ENCODE measurements at regions not wholly inside any gene's neighbourhood (a gene's known extent, or its start where the extent isn't known, plus 50 kb on each side); places are given as distances from the start of the nearest gene placed in this dataset.

GRCh38 chr9:16133556-16134227 is 580.8 kb downstream of the CCDC171 start:
- peak; percentile 32 for DNase-seq

- DNase-seq: no peak
These were observed 581.5 kb downstream of the CCDC171 start for GRCh38 chr9:16134351-16134750.

- DNase-seq: no peak
These were observed 583.1 kb downstream of the CCDC171 start for GRCh38 chr9:16135968-16136367.

GRCh38 chr9:16136451-16136850 is 583.6 kb downstream of the CCDC171 start:
- no peak for DNase-seq

GRCh38 chr9:16136961-16137360 is 584.1 kb downstream of the CCDC171 start:
- DNase-seq: no peak

GRCh38 chr9:16138561-16139491 is 586.0 kb downstream of the CCDC171 start:
- no peak for DNase-seq

- no peak for DNase-seq
These were observed 586.9 kb downstream of the CCDC171 start for GRCh38 chr9:16139774-16140173.

- no peak for DNase-seq
These were observed 590.5 kb downstream of the CCDC171 start for GRCh38 chr9:16143310-16143709.

GRCh38 chr9:16143947-16144890 is 591.4 kb downstream of the CCDC171 start:
- no peak for DNase-seq

GRCh38 chr9:16145196-16145950 is 592.5 kb downstream of the CCDC171 start:
- DNase-seq: no peak

GRCh38 chr9:16147726-16148125 is 594.9 kb downstream of the CCDC171 start:
- no peak for DNase-seq

GRCh38 chr9:16150501-16150900 is 597.7 kb downstream of the CCDC171 start:
- DNase-seq: no peak

GRCh38 chr9:16150938-16151650 is 598.3 kb downstream of the CCDC171 start:
- no peak for DNase-seq

- no peak for DNase-seq
These were observed 599.6 kb downstream of the CCDC171 start for GRCh38 chr9:16152276-16153101.

GRCh38 chr9:16153221-16153620 is 600.4 kb downstream of the CCDC171 start:
- DNase-seq: no peak

GRCh38 chr9:16153741-16154140 is 600.9 kb downstream of the CCDC171 start:
- DNase-seq: no peak

- peak; percentile 69 for DNase-seq
These were observed 601.8 kb downstream of the CCDC171 start for GRCh38 chr9:16154521-16155078.

- DNase-seq: no peak
These were observed 603.0 kb downstream of the CCDC171 start for GRCh38 chr9:16155878-16156277.

GRCh38 chr9:16157216-16157615 is 604.4 kb downstream of the CCDC171 start:
- DNase-seq: no peak

GRCh38 chr9:16157651-16158050 is 604.8 kb downstream of the CCDC171 start:
- DNase-seq: no peak

Measured in stimulated activated CD8-positive, alpha-beta memory T cell treated with anti-CD3 and anti-CD28 coated beads, Interleukin-4, amount 100 ng/mL, for 48 hours (primary cell).